ENCODE measurements at regions not wholly inside any gene's neighbourhood (a gene's known extent, or its start where the extent isn't known, plus 50 kb on each side); places are given as distances from the start of the nearest gene placed in this dataset.

DNA sequence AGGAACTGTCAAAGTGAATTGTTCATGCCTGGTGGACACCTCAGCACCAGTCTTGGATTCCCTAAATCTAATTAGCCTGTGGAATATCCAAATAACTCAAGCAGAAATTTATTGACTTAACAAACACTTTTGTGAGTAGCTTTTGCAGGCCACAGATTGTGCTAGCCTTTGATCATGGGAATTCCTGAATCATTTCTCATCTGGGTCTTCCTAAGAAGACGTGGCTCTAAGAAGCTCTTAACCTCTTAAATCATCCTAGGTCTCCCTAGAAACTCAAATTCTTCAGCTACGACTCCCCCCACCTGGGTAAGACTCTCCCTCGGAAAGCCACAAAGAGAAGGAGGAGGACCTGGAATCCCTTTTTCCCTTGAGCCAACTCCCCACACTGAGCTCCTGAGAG, 53.8 kb upstream of the PSEN2 start:
- peak; percentile 96 for DNase-seq (ENCODE audit: low read depth)

DNA sequence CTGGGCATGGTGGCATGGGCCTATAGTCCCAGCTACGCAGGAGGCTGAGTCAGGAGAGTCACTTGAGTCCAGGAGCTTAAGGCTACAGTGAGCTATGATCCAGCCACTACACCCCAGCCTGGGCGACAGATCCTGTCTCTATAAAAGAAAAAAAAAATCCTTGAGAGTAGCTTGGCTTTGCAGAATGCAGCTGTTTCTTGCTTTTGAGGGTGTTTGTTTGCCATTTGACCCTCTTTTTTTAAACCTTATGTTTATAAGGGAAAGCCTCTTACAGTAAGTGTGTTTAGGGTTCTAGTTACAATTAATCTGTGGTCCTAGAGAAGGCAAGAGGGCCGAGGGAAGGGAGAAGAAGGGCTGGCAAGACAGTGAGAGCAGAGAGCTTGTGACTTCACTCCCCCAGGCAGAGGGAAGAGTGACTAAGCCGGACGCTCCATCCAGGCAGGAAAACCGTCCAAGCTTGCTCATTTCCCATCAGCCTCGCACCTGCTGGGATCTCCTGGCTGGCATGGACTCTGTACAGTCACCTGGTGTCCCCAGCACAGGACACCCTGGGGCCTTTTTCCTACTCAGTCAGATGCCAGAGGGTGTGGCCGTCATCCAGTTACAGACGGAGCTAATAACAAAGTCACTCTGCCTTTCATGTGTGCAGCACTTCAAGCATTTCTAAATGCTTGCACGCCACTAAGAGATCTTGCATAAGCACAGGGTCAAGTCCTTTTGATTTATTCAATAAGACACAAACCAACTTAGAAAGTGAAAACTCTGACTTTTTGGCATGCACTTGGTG, 55.5 kb upstream of the PSEN2 start:
- DNase-seq (ENCODE audit: low read depth), result peak; percentile 99

DNA sequence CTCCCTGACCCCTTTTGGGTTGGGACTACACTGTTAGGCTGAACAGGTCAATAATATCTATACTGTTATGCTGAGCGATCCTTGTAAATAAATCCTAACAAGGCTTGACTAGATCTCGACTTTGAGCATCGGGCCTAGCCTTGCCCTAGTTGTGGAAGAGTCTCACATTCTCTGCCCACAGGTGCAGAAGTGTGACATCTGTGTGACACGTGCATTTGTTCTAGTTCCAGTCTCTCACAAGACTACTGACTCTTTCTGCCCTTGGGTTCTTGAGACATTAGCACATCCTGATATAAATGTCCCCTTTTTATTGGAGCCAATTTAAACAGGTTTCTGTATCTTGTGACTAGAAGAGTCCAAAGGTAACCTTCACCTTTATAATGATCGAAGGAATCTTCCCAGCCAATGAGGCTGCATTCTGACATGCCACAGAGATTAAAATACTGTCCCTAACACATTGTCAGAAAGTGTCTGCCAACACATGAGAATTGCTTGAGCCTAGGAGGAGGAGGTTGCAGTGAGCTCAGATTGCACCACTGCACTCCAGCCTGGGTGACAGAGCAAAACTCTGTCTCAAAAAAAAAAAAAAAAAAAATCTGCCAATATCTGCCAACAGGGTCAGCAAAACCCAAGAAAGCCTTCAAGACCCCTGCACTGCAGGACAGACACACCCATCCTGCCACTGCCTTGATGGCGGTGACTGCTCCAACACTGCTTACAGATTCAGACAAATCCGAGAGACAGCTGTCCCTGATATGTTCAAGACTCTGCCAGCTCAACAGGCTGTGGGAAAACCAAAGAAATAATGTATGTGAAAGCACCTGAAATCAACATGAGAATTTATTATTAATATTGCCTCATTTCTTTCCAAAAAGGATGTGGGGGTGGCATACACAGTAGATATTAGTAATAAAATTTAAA, 56.5 kb upstream of the PSEN2 start:
- no peak for DNase-seq (ENCODE audit: low read depth)

DNA sequence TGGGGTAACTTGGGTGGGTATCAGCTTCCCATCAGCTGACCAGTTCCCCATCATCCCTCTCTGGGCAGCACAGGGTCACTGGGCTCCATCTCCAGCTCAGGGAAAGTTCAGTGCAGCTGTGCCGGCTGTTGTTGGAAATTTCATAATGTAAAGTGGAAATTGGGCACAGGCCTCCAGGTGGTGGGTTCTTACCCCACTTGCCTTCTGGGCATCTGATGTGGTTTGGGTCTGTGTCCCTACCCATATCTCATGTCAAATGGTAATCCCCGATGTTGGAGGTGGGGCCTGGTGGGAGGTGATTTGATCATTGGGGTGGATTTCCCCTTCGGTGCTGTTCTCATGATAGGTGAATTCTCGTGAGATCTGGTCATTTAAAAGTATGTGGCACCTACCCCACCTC, 59.7 kb upstream of the PSEN2 start:
- no peak for DNase-seq (ENCODE audit: low read depth)

DNA sequence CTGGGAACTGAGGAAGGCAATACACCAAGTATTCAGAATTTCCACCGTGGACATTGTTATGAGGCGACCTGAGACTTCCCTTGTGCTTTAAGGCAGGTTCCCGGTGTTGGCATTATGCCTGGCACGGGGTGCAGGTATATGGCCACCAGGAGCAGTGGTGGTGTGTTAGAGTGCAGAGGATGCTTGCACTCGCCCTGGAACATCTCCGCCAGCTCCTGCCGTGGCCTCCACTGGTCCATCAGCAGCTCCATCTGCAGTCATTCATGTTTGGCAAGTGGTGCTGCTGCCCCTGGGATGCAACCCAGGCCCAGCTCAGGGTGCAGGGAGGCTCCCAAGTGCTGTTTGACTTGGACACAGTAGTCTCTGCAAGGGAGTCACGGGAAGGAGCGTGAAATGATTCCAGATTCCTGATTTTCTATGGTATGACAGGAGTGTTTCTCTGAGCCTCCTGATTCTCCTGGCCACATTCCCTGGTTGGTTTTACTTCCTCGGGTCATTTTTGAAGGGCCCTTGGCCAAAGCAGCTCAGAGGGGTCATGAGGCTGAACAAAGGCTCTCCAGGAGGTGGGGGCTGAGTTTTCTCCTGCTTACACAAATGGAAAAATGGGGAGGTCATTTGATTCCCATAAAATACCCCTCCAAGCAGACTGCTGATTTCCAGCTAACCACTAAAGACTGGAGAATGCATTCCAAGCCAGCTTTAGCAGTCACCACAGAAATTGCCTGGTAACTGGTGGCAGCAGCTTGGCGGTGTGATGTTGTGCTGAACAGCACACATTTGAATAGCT, 60.4 kb upstream of the PSEN2 start:
- peak; percentile 88 for DNase-seq (ENCODE audit: low read depth)

DNA sequence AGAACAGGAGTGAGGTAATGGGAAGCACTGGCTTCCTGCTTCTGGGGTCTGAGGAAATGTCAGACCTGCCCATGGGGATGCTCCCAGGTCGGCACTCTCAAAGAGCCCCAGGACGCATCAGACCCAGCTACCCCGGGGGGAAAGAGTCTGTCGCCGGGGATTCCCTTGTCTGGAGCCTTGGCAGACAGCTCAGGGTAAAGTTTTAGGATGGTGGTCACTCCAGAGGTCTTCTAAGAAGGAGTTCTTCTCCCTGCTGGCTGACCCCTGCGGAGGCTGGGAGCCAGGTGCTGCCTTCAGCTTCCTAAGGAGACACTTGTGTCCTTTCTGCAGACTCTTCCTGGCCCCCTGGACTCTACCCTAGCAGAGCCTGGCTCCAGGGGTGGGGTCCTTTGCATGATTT, 61.9 kb upstream of the PSEN2 start:
- no peak for DNase-seq (ENCODE audit: low read depth)

DNA sequence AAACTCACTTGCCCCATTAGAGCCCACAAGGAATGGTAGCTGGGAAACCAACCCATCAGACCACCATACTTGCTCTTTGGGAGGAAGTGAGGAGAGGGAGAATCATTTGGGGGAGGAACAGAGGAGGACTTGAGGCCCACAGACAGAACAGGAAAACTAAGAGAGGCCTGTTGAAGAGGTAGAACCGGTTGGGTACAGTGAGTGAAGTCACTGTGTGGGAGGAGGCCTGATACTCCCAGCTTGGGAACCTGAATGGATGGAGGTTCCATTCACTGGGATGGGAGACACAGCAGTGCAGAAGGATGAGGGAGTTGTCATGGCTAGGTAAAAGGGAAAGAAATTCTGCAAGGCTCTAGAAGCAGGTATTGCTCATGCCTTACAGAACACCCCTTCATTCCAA, 63.4 kb upstream of the PSEN2 start:
- no peak for DNase-seq (ENCODE audit: low read depth)

DNA sequence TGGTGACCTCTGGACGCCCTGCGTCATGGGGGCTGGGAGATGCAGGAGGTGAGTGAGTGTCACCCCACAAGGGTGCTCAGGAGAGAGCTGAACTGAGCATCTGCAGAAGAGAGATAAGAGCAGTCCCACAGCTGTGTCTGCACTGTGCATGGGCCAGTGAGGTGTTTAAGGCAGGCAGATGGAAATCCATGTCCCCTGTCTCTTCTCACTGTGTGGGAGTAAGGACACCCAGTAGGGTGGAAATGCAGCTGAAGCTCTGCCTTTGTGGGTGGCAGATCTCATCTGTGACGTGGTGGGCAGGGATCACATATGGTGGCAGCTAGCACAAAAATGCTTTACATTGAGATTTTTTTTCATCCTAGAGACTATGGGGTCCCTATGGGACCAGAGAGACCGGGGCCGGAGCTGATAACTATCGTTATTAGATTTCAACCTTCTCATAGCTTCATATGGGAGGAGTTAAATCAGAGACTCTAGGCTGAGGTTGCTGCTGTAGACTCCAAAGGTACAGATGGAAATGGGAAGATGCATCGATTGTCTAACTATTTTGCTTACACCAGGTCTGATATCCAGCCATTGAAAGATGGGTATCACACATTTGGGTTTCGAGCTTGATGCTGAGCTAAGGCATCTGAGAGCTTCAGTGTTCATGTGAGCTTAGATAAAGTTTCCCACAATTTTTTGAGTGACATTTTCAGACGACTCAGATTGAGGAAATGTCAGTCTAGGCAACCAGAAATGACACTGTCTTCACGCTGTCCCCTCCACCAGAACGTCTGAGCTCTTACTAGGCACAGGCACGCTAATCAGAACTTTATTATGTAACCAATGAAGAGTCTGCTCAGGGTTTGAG, 65.3 kb upstream of the PSEN2 start:
- DNase-seq (ENCODE audit: low read depth), result no peak

DNA sequence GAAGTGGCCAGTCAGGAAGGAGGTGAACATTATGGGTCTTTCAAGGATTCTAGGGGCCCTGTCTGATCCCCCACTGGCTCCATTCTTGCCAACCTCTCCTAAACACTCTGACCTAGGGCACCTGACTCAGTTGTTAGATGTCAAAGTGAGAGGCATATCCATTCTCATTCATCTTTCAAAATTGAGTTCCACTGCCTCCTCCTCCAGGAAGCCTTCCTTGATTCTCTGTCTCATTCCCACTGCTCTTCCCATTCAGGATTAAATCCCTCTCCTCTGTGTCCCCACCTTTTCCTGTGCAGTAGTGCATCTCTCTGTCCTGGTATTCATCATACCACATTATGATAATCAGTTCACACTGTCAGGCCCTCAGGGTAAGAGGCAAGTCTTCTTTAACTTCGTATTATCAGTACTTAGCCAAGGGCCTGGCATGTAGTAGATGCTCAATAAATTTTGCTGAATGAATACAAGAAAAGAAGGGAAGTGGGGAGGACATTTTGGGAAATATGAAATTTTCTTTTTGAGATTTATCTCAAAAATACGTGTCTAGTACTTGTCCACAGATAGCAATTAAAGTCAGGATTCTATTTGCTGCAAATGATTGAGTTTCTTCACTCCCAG, 61.8 kb upstream of the ITPKB start:
- DNase-seq (ENCODE audit: low read depth), result no peak

DNA sequence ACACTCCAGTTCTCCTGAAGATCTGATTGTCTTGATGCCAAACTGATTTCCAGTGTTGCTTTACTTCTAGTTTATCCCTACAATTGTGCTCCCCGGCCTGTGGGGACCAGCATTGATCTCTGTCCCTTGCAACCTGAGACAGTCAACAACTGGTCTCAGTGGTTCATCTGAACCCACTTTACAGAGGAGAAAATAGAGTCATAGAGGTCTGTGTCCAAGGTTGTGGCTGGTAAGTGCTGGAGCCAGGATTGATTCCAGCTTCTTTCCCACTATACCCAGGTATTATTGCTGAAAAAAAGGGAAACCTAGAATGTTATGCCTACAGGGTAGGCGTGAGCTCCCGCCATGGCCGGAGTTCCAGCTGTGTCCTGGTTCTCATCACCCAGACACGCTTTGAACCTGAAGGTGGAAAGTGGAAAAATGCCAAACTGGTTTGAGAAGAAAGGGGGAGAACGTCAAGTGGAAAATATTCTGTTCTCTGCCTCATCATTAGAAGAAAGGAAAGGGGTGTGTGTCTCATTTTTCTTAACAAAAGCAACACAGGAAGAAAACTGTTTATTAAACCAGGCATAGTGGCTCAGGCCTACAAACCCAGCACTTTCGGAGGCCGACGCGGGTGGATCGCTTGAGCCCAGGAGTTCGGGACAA, 60.7 kb upstream of the ITPKB start:
- DNase-seq (ENCODE audit: low read depth), result no peak

DNA sequence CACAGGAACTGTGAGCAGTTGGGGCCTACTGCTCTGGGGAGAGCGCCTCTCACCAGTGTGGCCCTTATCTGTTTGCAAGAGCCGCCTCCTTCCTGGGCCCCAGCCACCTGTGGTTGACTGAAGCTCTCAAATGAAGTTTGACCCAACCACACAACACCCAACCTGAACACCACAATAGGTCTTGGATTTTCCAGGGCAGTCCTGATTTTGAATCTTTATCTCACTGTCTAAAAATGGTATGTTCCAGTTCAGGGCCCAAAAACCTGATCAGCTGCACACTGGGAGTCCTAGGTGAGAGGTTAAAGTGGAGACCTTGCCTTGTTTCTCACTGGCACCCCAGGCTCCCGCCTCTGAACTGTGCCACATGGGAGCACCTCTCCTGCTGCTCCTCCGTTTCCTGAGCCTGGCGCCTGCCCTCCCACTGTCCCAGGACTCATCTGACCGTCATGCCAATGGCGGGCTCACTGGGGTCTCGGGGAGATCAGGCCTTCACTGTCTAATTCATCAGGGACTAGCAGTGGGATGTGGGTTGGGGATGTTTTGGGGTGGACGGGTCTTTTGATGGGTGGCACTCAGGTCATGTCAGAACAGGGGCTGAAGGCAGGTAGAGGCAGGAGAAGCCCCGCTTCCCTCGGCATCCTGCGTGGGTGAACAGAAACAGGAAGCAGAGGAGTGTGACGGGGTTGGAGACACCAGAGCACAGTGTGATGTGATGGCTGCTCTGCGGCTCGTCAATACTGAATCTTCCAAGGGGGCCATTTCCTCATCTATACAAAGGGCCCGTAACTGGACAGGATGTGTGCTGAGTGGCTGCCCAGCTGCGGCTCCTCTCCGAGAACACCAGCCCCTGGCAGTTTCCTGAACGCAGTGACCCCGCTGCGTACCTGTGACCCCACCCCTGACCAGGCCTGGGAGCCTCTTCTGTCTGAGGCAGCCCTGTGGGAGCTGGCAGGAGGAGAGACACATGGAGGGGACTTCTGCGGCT, 59.6 kb upstream of the ITPKB start:
- no peak for DNase-seq (ENCODE audit: low read depth)

DNA sequence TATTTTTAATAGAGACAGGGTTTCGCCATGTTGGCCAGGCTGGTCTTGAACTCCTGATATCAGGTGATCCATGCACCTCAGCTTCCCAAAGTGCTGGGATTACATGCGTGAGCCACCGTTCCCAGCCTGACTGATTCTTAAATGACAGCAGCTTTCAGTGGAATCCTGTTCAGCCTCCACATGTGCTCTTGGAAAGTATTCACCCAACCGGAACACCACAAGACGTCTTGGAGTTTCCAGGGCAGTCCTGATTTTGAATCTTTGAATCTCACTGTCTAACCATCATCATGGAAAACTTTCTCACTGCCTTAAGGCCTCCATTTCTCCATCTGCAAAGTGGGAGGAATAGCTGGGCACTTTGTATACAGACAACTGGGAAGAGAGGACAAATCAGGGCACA, 58.1 kb upstream of the ITPKB start:
- no peak for DNase-seq (ENCODE audit: low read depth)

DNA sequence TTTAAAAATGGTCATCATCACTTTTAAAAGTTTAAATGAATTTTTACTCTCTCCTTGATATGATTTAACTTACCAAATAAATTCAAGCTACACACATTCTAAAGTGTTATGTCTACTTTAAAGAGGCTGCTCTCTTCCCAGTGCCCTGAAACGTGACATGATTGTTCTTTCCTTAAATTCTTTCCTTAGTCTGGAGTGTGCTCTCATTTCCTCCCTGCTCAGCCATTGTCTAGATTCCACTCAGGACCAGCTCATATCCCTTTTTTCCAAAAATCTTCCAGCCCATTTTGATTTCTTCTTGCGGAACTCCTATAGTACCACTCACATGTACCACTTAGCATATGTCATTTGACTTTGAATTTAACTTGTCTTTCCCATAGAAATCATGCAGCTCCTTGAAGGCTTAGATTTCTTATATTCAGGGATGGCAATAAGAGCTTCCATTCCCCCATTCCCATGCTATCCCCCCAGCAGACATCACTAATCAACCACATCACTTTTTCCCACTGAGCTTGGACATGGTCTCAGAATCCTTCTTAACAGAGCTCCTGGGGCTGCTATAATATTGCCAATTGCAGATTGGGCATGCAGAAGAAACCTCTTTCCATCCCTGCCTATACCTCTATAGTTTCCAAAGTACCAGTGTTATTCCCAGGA, 54.7 kb upstream of the ITPKB start:
- no peak for DNase-seq (ENCODE audit: low read depth)

DNA sequence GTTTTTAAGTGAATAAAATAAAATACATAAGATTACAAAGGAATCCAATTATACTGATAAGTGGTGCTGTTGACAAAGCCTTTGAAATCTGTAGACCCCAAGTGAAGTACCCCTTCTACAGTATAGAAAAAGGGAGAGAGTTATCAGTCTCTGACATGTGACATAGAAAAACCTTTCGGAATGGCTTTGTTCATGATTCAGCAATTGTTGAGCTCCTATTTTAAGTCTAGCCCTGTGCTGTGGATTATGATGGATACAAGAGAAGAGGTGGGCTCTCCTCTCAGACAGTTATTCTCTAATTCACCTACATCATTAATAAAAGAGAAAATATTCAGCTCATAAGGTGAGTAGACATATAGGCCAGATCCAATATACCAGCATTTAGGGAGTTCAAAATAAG, 53.3 kb upstream of the ITPKB start:
- DNase-seq (ENCODE audit: low read depth), result no peak

DNA sequence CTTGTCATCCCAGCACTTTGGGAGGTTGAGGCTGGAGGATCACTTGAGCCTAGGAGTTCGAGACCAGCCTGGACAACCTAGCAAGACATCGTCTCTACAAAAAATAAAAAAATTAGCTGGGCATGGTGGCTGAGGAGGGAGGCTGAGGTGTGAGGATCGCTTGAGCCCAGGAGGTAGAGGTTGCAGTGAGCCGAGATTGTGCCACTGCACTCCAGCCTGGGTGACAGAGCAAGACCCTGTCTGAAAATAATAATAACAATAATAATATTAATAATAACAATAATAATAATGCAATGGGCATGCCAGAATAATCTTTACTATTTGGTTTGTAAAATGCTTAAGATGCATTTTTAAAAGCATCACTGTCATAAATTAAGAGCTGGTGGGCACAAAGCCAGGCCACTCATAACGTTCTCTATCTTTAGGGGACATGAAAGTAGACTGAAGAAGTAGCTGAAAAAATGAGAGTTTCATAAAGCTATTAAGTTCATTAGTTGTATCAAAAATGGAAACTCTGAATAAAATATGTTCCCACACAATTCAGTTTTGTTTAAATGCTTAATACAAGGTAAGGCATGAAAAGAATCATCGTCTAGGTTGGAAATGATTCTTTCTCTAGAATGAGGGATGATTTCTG, 51.6 kb upstream of the ITPKB start:
- no peak for DNase-seq (ENCODE audit: low read depth)

DNA sequence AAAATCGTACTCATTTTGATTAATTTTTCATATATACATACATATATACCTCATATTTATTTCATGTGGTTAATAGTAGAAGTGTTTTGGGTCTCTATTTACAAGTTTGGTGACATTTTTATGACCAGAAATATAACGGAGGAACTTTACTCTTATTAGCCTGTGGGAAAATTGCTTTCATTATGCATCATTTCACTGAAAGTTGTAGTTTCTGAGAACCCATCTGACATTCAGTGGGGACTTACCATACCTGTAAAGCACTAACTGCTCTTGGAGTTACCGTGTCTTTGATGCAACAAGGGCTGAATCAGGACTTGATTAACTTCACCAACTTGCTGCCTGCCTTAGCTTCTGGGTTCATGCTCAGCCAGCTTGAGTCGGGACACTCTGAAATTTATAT, 49.9 kb upstream of the ITPKB start:
- no peak for DNase-seq (ENCODE audit: low read depth)
